ENCODE measurements at regions not wholly inside any gene's neighbourhood (a gene's known extent, or its start where the extent isn't known, plus 50 kb on each side); places are given as distances from the start of the nearest gene placed in this dataset.

GRCh38 chr6:151682922-151683321 is 124.6 kb upstream of the ESR1 start:
- no peak for TF ChIP-seq CTCF (conservative IDR thresholded peaks at IDR 0.05)
- Mint-ChIP-seq H3K27ac (ENCODE audit: unreplicated experiment) (no peak overlapping the region), H3K36me3 (ENCODE audit: low read depth) (no peaks in the 10 kb centered on the region), H3K4me3 (no peak overlapping the region), H3K9me3 (no peaks in the 10 kb centered on the region), H3K4me1 (no peaks in the 10 kb centered on the region), H3K27me3 (ENCODE audit: low read depth) (peaks cover 2% of the 10 kb centered on the region)
- no peak for DNase-seq (ENCODE audit: low read depth, low spot score)

- Mint-ChIP-seq H3K4me3 (no peak overlapping the region), H3K9me3 (no peaks in the 10 kb centered on the region), H3K4me1 (no peaks in the 10 kb centered on the region), H3K27ac (ENCODE audit: unreplicated experiment) (no peak overlapping the region), H3K27me3 (ENCODE audit: low read depth) (peaks cover 2% of the 10 kb centered on the region), H3K36me3 (ENCODE audit: low read depth) (no peaks in the 10 kb centered on the region)
- no peak for DNase-seq (ENCODE audit: low read depth, low spot score)
- no peak for TF ChIP-seq CTCF (conservative IDR thresholded peaks at IDR 0.05)
Observed at GRCh38 chr6:151683381-151683780, 124.1 kb upstream of the ESR1 start.

- Mint-ChIP-seq H3K27ac (ENCODE audit: unreplicated experiment) (no peak overlapping the region), H3K4me3 (no peak overlapping the region), H3K9me3 (no peaks in the 10 kb centered on the region), H3K4me1 (peaks cover 13% of the 10 kb centered on the region), H3K36me3 (ENCODE audit: low read depth) (no peaks in the 10 kb centered on the region), H3K27me3 (ENCODE audit: low read depth) (no peaks in the 10 kb centered on the region)
- DNase-seq (ENCODE audit: low read depth, low spot score) = no peak
- TF ChIP-seq CTCF (conservative IDR thresholded peaks at IDR 0.05) = no peak
Observed at GRCh38 chr6:151689499-151690201, 117.8 kb upstream of the ESR1 start.

- no peaks in the 10 kb centered on the region for H3K27me3 Mint-ChIP-seq (ENCODE audit: low read depth)
- no peaks in the 10 kb centered on the region for H3K36me3 Mint-ChIP-seq (ENCODE audit: low read depth)
- peaks cover 13% of the 10 kb centered on the region for H3K4me1 Mint-ChIP-seq
- TF ChIP-seq CTCF (conservative IDR thresholded peaks at IDR 0.05) = no peak
- no peak overlapping the region for H3K4me3 Mint-ChIP-seq
- H3K27ac Mint-ChIP-seq (ENCODE audit: unreplicated experiment) = no peak overlapping the region
- H3K9me3 Mint-ChIP-seq = no peaks in the 10 kb centered on the region
- DNase-seq (ENCODE audit: low read depth, low spot score) = no peak
Observed at GRCh38 chr6:151690303-151690702, 117.2 kb upstream of the ESR1 start.

GRCh38 chr6:151690768-151691562 is 116.5 kb upstream of the ESR1 start:
- H3K4me3 Mint-ChIP-seq = no peak overlapping the region

More at GRCh38 chr6:151690768-151691562, 116.5 kb upstream of the ESR1 start:
- DNase-seq (ENCODE audit: low read depth, low spot score) = no peak
- H3K36me3 Mint-ChIP-seq (ENCODE audit: low read depth) = no peaks in the 10 kb centered on the region
- no peaks in the 10 kb centered on the region for H3K27me3 Mint-ChIP-seq (ENCODE audit: low read depth)
- H3K4me1 Mint-ChIP-seq = peaks cover 13% of the 10 kb centered on the region
- H3K9me3 Mint-ChIP-seq = no peaks in the 10 kb centered on the region
- no peak for TF ChIP-seq CTCF (conservative IDR thresholded peaks at IDR 0.05)
- no peak overlapping the region for H3K27ac Mint-ChIP-seq (ENCODE audit: unreplicated experiment)
